ENCODE measurements at regions not wholly inside any gene's neighbourhood (a gene's known extent, or its start where the extent isn't known, plus 50 kb on each side); places are given as distances from the start of the nearest gene placed in this dataset.

DNA sequence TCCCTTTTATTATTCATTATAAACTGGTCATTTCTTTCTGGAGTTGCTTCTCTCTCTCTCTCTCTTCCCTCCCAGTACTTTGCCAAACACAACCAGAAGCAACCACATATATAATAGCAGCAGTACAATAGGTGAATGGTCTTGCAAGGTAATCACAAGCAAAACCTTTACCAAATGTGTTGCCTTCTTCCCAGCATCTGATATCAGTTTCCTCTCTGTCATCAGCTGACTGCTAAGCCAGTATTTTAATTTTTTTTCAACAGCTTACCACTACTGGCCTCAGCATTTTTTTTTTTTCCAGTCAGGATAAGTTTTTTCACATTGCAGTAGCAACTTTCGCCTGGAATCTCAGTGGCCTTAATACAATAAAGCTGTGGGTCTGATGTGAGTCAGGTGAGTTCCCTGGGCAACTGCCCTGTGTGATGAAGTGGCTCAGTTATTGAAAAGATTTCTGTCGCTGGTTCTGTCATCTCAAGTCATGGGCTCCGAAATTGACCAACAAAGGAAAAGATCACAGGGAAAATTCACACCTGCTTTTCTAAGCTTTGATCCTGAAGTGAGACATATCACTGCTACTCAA is 282.5 kb upstream of the AMIGO2 start:
- H3K4me1 ChIP-seq (ENCODE audit: insufficient read depth): no peaks in the 10 kb centered on the region
- ATAC-seq (no peak), DNase-seq (ENCODE audit: low spot score) (no peak)
- Mint-ChIP-seq H3K27ac (no peak overlapping the region), H3K4me3 (no peak overlapping the region), H3K4me1 (no peaks in the 10 kb centered on the region), H3K36me3 (ENCODE audit: low read depth) (no peaks in the 10 kb centered on the region), H3K27me3 (ENCODE audit: insufficient read depth, low read depth, poor library complexity) (peaks cover 3% of the 10 kb centered on the region), H3K9me3 (0 out of 3 replicates have a peak, but pooled peaks cover 2% of the 10 kb centered on the region)
- no peaks in the 10 kb centered on the region for H3F3A ChIP-seq (replicated peaks; ENCODE audit: low read depth)
- no peak for TF ChIP-seq STAT1 (IDR thresholded peaks at IDR 0.05; ENCODE audit: unreplicated experiment)
- H3K4me2 ChIP-seq: no peak overlapping the region
- H3K79me2 ChIP-seq (replicated peaks; ENCODE audit: insufficient read depth): no peaks in the 10 kb centered on the region
- H3K27ac ChIP-seq (ENCODE audit: low read depth): no peak overlapping the region
- no peaks in the 10 kb centered on the region for H3K36me3 ChIP-seq (ENCODE audit: insufficient read depth)
- H3K9me2 ChIP-seq (ENCODE audit: insufficient read depth): no peaks in the 10 kb centered on the region
- H4K20me1 ChIP-seq (replicated peaks; ENCODE audit: insufficient read depth): no peaks in the 10 kb centered on the region
- no peak overlapping the region for H3K4me3 ChIP-seq
- H2AFZ ChIP-seq: peak overlapping the region; percentile 29
- H3K27me3 ChIP-seq (ENCODE audit: insufficient read depth): no peaks in the 10 kb centered on the region

- peaks cover 3% of the 10 kb centered on the region for H3K27me3 Mint-ChIP-seq (ENCODE audit: insufficient read depth, low read depth, poor library complexity)
These were observed 281.7 kb upstream of the AMIGO2 start for GRCh38 chr12:47361389-47362021.

DNA sequence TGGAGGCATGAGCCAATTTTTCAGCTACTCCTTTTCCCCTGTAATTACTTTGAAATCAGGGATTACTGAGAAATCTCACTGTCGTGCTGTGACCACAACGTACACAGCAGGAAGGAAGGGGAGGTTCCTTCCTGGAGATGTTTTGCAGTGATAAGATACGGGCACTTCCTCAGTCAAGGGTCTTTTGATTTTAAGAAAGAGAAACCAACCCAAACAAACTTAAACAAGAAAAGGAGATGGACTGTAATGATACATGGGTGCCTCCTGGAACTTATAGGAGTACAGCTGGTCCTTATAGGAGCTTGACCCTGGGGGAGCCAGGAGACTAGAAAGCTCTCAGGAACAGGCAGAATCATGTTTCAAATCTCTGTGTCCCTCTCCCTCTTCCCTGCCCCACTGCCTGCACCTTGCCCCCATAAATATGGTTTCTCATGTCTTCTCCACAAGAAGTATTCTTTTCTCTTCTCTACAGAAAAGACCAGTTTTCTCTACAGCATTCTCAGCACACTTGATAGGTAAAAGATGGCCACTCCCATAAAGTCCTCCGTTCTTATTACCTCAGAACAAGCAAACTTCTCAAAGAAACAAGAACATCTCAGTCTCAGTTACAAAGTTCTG is 281.1 kb upstream of the AMIGO2 start:
- H3K27me3 ChIP-seq (ENCODE audit: insufficient read depth): no peaks in the 10 kb centered on the region
- H3K36me3 ChIP-seq (ENCODE audit: insufficient read depth): no peaks in the 10 kb centered on the region
- H3K27me3 Mint-ChIP-seq (ENCODE audit: insufficient read depth, low read depth, poor library complexity): peaks cover 3% of the 10 kb centered on the region
- no peaks in the 10 kb centered on the region for H3F3A ChIP-seq (replicated peaks; ENCODE audit: low read depth)
- H3K9me3 Mint-ChIP-seq: 0 out of 3 replicates have a peak, but pooled peaks cover 2% of the 10 kb centered on the region
- 0 out of 2 replicates have a peak, but pooled peaks cover 4% of the 10 kb centered on the region for H3K9me2 ChIP-seq (ENCODE audit: insufficient read depth)
- no peaks in the 10 kb centered on the region for H3K79me2 ChIP-seq (replicated peaks; ENCODE audit: insufficient read depth)
- ATAC-seq (no peak), DNase-seq (ENCODE audit: low spot score) (no peak)
- H3K27ac ChIP-seq (ENCODE audit: low read depth): no peak overlapping the region
- H3K4me3 ChIP-seq: no peak overlapping the region
- TF ChIP-seq ZNF331 (CRISPR knock-in tag; IDR thresholded peaks at IDR 0.05; ENCODE audit: low read depth): no peak
- no peak for TF ChIP-seq NANOG (IDR thresholded peaks at IDR 0.05; ENCODE audit: borderline replicate concordance)
- TF ChIP-seq EZH2 (IDR thresholded peaks at IDR 0.05; ENCODE audit: low read depth, unreplicated experiment): no peak
- no peak for TF ChIP-seq JUNB (IDR thresholded peaks at IDR 0.05; ENCODE audit: unreplicated experiment)
- no peaks in the 10 kb centered on the region for H3K4me1 Mint-ChIP-seq
- no peaks in the 10 kb centered on the region for H4K20me1 ChIP-seq (replicated peaks; ENCODE audit: insufficient read depth)
- H3K27ac Mint-ChIP-seq: no peak overlapping the region
- no peak overlapping the region for H3K4me3 Mint-ChIP-seq
- H3K36me3 Mint-ChIP-seq (ENCODE audit: low read depth): no peaks in the 10 kb centered on the region
- no peak overlapping the region for H3K4me2 ChIP-seq
- H2AFZ ChIP-seq: peak overlapping the region; percentile 89
- H3K4me1 ChIP-seq (ENCODE audit: insufficient read depth): no peaks in the 10 kb centered on the region

More at GRCh38 chr12:47361389-47362021, 281.7 kb upstream of the AMIGO2 start:
- Histone ChIP-seq H3K4me3 (no peak overlapping the region), H3F3A (replicated peaks; ENCODE audit: low read depth) (no peaks in the 10 kb centered on the region), H3K4me1 (ENCODE audit: insufficient read depth) (no peaks in the 10 kb centered on the region), H3K27me3 (ENCODE audit: insufficient read depth) (no peaks in the 10 kb centered on the region), H2AFZ (peak overlapping the region; percentile 89), H3K4me2 (no peak overlapping the region), H3K27ac (ENCODE audit: low read depth) (no peak overlapping the region), H3K9me2 (ENCODE audit: insufficient read depth) (no peaks in the 10 kb centered on the region), H3K36me3 (ENCODE audit: insufficient read depth) (no peaks in the 10 kb centered on the region), H4K20me1 (replicated peaks; ENCODE audit: insufficient read depth) (no peaks in the 10 kb centered on the region), H3K79me2 (replicated peaks; ENCODE audit: insufficient read depth) (no peaks in the 10 kb centered on the region)
- ATAC-seq (peak; percentile 44; the same call in 2 of the 3 replicates), DNase-seq (ENCODE audit: low spot score) (no peak)
- Mint-ChIP-seq H3K4me3 (no peak overlapping the region), H3K4me1 (no peaks in the 10 kb centered on the region), H3K36me3 (ENCODE audit: low read depth) (no peaks in the 10 kb centered on the region), H3K27ac (no peak overlapping the region), H3K9me3 (0 out of 3 replicates have a peak, but pooled peaks cover 2% of the 10 kb centered on the region)
- TF ChIP-seq CTCF (conservative IDR thresholded peaks at IDR 0.05; ENCODE audit: low read depth in 2 of 2): peak in 1 of 2 experiments; percentile 32; a peak in 1 of 4 replicates
- no peak for TF ChIP-seq ZNF114 (CRISPR knock-in tag; IDR thresholded peaks at IDR 0.05)

All from GM23338 (cell line).